Esophagus muscularis mucosa (tissue), 4 donors: ENCODE measurements at regions not wholly inside any gene's neighbourhood (a gene's known extent, or its start where the extent isn't known, plus 50 kb on each side); places are given as distances from the start of the nearest gene placed in this dataset.

Experiments used
- DNase-seq: peaks from one replicate; pipeline ENCODE4 v3.0.0-alpha.2; 2017; ENCODE audit errors: extremely low spot score
- H3K27ac ChIP-seq, 4 donors: fragments of 200-600 bp; sonication (generic); replicated peaks in 1 of 4; 1 replicate in 3 of 4; 2 replicates in 1 of 4; pipeline ENCODE4 v1.5.1; 2016 to 2019; ENCODE audit warnings: mild to moderate bottlenecking in 1 of 4
- H3K27me3 ChIP-seq, 4 donors: fragments of 200-600 bp; sonication (generic); one replicate each; pipeline versions ENCODE4 v1.5.1 to v1.6.0; 2016 to 2019
- H3K36me3 ChIP-seq, 4 donors: fragments of 200-600 bp; sonication (generic); one replicate each; pipeline ENCODE4 v1.5.1; 2016 to 2019
- H3K4me1 ChIP-seq, 4 donors: fragments of 200-600 bp; sonication (generic); one replicate each; pipeline ENCODE4 v1.5.1; 2016 to 2019
- H3K4me3 ChIP-seq, 4 donors: fragments of 200-600 bp; sonication (generic); 1 replicate in 2 of 4; 2 replicates in 2 of 4; pipeline ENCODE4 v1.5.1; 2016 to 2019; ENCODE audit warnings: mild to moderate bottlenecking in 4 of 4, moderate library complexity in 1 of 4
- H3K9me3 ChIP-seq, 4 donors: fragments of 200-600 bp; sonication (generic); 1 replicate in 3 of 4; 2 replicates in 1 of 4; pipeline ENCODE4 v1.5.1; 2016 to 2019
- CTCF ChIP-seq, 3 experiments: fragments of 200-600 bp in 2 of 3; fragments of 450-650 bp in 1 of 3; sonication (generic) in 2 of 3; IDR thresholded peaks; one replicate each; pipeline ENCODE4 v1.5.1; 2017 to 2019; ENCODE audit warnings: antibody characterized with exemption in 3 of 3, mild to moderate bottlenecking in 2 of 3, moderate library complexity in 1 of 3
- EP300 ChIP-seq: sonication (generic); formaldehyde crosslinking; IDR thresholded peaks from one replicate; pipeline ENCODE4 v1.6.1; 2017; ENCODE audit warnings: antibody characterized with exemption
- POLR2A ChIP-seq: fragments of 450-650 bp; IDR thresholded peaks from one replicate; pipeline ENCODE4 v1.6.1; 2017; ENCODE audit warnings: antibody characterized with exemption, moderate library complexity, mild to moderate bottlenecking, low read depth
- POLR2AphosphoS5 ChIP-seq, 2 donors: sonication (generic); formaldehyde crosslinking; IDR thresholded peaks; one replicate each; pipeline ENCODE4 v1.6.1; 2017; ENCODE audit warnings: antibody characterized with exemption in 2 of 2
- WGBS: methylation state at CpG from one replicate; pipeline ENCODE4 v1.1.5; 2018; 5-methylcytosine and 5-hydroxymethylcytosine counted together
- intact Hi-C: fragments of 100-400 bp; cut with DNase I; formaldehyde crosslinking; loops from one replicate; pipeline ENCODE4 v1.15.1; 2023

DNA sequence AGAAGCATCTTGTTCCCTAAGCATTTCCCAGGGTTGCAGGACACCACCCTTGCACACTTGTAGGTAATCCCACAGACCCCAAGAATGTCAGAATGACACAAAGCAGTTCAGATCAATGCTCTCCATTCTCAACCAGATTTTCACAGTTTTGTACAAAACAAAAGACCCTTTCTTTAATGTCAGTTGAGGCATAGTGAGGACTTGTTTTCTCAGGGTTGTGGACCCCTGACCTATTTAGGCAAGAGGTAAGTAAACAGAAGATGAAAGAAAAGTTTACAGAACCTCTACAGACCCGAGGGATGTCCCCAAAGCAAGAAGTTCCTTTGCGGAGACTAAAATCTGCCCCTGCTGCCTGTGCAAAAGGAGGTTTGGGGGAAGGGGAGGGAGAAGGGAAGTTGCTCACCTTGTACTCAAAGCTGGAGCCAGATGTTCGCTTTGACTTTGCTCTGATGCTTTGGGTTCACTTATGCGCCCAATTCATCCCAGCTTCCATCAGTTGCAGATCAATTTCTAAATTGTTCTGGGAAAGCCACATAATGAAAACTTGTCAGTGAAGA, 635.4 kb downstream of the EPHA4 start:
- 81% methylated on average over 4 of the region's 4 CpGs for WGBS
- Histone ChIP-seq H3K27ac (no peak overlapping the region), H3K4me1 (peaks cover 0 to 13% (median 7%) of the 10 kb centered on the region in 4 donors), H3K36me3 (no peaks in the 10 kb centered on the region), H3K27me3 (no peaks in the 10 kb centered on the region), H3K9me3 (no peaks in the 10 kb centered on the region), H3K4me3 (no peak overlapping the region)
- peak; percentile 70 for DNase-seq
- intact Hi-C loops, result no loop called here
- TF ChIP-seq CTCF (IDR thresholded peaks at IDR 0.05) (no peak), POLR2A (no peak), POLR2AphosphoS5 (IDR thresholded peaks at IDR 0.05) (no peak), EP300 (no peak)

GRCh38 chr2:220937245-220937644, 634.9 kb downstream of the EPHA4 start:
- intact Hi-C loops, result no loop called here
- 29% methylated on average over 1 of the region's 1 CpG for WGBS
- H3K9me3 ChIP-seq, result no peaks in the 10 kb centered on the region

DNA sequence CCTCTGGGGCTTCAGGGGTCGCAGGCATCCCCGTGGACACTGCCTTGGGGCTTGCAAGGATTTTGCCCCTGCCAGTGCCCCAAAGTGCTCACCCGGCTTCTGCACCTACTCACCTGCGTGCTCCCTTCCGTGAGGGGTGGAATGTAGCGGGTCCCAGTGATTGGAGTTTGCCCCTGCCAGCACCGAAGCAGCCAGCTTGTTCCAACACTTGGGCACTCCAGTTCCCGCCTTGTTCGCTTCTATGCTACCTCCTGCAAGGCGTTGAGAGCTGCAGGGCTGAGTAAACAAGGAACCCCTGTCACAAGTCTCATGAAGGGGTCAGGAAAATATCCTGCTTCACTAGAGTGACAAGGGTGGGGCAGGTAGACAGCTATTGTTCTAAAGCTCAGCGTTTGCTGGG, 631.5 kb downstream of the EPHA4 start:
- Histone ChIP-seq H3K27ac (no peak overlapping the region), H3K36me3 (no peaks in the 10 kb centered on the region), H3K27me3 (no peaks in the 10 kb centered on the region), H3K9me3 (no peaks in the 10 kb centered on the region), H3K4me1 (peaks cover 0 to 13% (median 7%) of the 10 kb centered on the region in 4 donors), H3K4me3 (no peak overlapping the region)
- WGBS, result 90% methylated on average over 9 of the region's 11 CpGs
- TF ChIP-seq POLR2A (no peak), EP300 (no peak), CTCF (IDR thresholded peaks at IDR 0.05) (no peak), POLR2AphosphoS5 (IDR thresholded peaks at IDR 0.05) (no peak)
- intact Hi-C loops, result no loop called here
- peak; percentile 91 for DNase-seq

More at GRCh38 chr2:220937245-220937644, 634.9 kb downstream of the EPHA4 start:
- no peak for DNase-seq
- H3K4me1 ChIP-seq, result peaks cover 0 to 13% (median 7%) of the 10 kb centered on the region in 4 donors
- no peaks in the 10 kb centered on the region for H3K27me3 ChIP-seq
- no peak overlapping the region for H3K4me3 ChIP-seq
- no peak overlapping the region for H3K27ac ChIP-seq
- TF ChIP-seq POLR2AphosphoS5 (IDR thresholded peaks at IDR 0.05) (no peak), POLR2A (no peak), CTCF (IDR thresholded peaks at IDR 0.05) (no peak), EP300 (no peak)
- H3K36me3 ChIP-seq, result no peaks in the 10 kb centered on the region

DNA sequence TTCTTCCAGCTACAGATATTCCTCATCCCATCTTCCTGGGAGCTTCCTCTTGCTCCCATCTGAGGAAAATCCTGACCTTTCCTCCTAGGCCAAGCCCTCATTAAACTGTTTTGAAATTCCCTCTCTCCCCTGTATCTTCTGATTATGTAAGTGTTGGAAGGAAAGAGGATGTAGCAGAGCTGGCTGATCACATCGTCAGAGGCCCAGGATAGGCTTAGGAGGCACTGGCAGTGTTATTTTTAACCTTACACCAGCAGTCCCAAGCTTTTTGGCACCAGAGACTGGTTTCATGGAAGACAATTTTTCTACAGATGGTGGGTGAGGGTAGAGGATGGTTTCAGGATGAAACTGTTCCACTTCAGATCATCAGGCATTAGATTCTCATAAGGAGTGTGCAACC, 630.4 kb downstream of the EPHA4 start:
- H3K27ac ChIP-seq, result no peak overlapping the region
- no peaks in the 10 kb centered on the region for H3K9me3 ChIP-seq
- H3K4me1 ChIP-seq, result peaks cover 0 to 10% (median 6%) of the 10 kb centered on the region in 4 donors
- H3K4me3 ChIP-seq, result no peak overlapping the region
- no peaks in the 10 kb centered on the region for H3K36me3 ChIP-seq
- WGBS, result 45% methylated on average over 1 of the region's 1 CpG
- TF ChIP-seq EP300, result no peak
- no peak for TF ChIP-seq POLR2AphosphoS5 (IDR thresholded peaks at IDR 0.05)
- TF ChIP-seq CTCF (IDR thresholded peaks at IDR 0.05), result no peak
- no peak for TF ChIP-seq POLR2A
- intact Hi-C loops, result no loop called here
- H3K27me3 ChIP-seq, result no peaks in the 10 kb centered on the region
- peak; percentile 66 for DNase-seq

GRCh38 chr2:220946552-220946951, 625.6 kb downstream of the EPHA4 start:
- no peak overlapping the region for H3K4me3 ChIP-seq
- 95% methylated on average over 1 of the region's 1 CpG for WGBS
- intact Hi-C loops, result no loop called here
- H3K36me3 ChIP-seq, result no peaks in the 10 kb centered on the region
- TF ChIP-seq CTCF (IDR thresholded peaks at IDR 0.05), result no peak
- no peak for TF ChIP-seq EP300
- TF ChIP-seq POLR2A, result no peak
- no peak for TF ChIP-seq POLR2AphosphoS5 (IDR thresholded peaks at IDR 0.05)
- DNase-seq, result no peak
- no peaks in the 10 kb centered on the region for H3K27me3 ChIP-seq
- no peaks in the 10 kb centered on the region for H3K9me3 ChIP-seq
- no peaks in the 10 kb centered on the region for H3K4me1 ChIP-seq
- no peak overlapping the region for H3K27ac ChIP-seq
